GM19043 (cell line): ENCODE measurements at regions not wholly inside any gene's neighbourhood (a gene's known extent, or its start where the extent isn't known, plus 50 kb on each side); places are given as distances from the start of the nearest gene placed in this dataset.
"Not testable (repeated sequence)": the region's sequence is repeated elsewhere in the genome, so short reads cannot be mapped to it uniquely, and the experiment has no call there.

ENCODE experiments used
- ATAC-seq: cut with Tn5 transposase; IDR thresholded peaks from one replicate; pipeline ENCODE4 v1.9.1; 2021; ENCODE audit warnings: low read depth; ENCODE audit not compliant: unreplicated experiment

- ATAC-seq, result no peak
Measured at GRCh38 chr7:115793958-115794702, 236.4 kb downstream of the TFEC start.

- ATAC-seq, result no peak
Measured at GRCh38 chr7:115789901-115790300, 240.7 kb downstream of the TFEC start.

DNA sequence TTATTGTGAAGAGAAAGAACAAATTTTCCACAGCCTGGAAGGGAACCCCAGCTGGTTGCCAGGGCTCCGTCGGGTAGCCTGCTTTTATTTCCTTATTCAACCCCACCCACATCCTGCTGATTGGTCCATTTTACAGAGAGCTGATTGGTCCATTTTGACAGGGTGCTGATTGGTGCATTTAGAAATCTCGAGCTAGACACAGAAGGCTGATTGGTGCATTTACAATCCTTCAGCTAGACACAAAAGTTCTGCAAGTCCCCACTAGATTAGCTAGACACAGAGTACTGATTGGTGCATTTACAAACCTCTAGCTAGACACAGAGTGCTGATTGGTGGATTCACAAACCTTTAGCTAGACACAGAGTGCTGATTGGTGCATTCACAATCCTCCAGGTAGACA is 241.1 kb downstream of the TFEC start:
- ATAC-seq, result not testable (repeated sequence)

- ATAC-seq, result no peak
Measured at GRCh38 chr7:115782696-115783490, 247.7 kb downstream of the TFEC start.

- ATAC-seq, result no peak
Measured at GRCh38 chr7:115779561-115779960, 251.0 kb downstream of the TFEC start.

DNA sequence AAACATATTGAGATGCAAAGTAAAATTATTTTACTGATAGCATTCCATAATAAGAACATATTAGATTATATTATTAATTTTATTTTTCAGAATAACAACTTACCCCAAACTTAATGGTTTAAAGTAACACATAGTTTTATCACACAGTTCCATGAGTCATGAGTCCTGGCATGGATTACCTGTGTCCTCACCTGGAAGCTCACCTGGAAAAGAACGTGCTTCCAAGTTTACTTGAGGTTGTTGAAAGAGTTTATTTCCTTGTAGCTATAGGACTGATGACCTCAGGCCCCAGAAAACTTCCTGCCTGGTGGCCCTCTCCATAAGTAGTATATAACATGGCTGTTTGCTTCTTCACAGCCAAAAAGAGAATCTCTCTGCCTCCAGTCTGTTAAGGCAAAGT is 254.6 kb downstream of the TFEC start:
- no peak for ATAC-seq

DNA sequence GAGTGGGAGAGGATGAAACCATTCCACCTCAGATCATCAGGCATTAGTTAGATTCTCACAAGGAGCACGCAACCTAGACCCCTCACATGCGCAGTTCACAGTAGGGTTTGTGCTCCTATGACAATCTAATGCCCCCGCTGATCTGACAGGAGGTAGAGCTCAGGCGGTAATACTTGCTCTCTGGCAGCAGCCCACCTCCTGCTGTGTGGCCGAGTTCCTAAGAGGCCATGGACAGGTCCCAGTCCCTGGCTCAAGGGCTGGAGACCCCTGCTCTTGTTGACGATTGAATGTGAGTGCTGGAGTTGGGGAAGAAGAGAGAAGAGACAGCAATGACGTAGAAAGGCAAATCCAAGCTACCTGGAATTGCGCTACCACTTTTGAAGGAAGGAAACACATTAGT is 267.2 kb downstream of the TFEC start:
- no peak for ATAC-seq

- no peak for ATAC-seq
Measured at GRCh38 chr7:115758025-115758424, 272.5 kb downstream of the TFEC start.

DNA sequence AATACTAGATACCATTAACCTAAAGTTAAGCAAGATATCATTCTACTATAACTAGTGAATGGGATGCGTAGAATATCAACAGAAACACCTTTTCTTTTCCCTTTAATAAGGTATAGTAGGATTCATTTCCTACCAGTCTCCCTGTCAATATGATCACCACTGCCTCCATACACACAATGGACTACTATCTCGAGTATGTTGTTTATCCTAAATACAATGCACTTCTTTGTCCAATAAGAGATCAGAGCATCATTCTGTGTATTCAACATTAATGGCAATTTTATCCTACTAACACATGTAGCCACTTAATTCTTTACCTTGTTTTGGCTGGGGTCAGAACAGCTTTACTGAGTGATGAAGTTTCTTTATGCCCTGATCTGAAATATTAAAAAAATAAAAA is 276.3 kb downstream of the TFEC start:
- no peak for ATAC-seq

DNA sequence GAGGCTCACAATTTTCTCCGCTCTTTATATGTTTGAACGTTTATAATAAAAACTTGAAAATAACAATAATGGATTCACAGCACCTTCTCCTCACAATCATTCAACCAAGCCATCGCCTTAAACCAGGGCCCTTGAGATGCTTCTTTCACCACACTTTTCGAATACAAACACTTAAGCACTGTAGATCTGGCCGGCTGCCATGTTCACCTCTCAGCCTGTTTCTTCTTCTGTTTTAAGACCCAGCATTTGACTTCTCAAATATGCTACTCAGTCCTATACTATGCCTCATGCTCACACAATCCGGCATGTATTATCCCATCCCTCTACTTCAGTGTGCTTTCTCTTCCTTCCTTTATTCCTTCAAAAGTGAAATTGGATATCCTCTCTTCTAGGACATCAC is 280.6 kb downstream of the TFEC start:
- ATAC-seq, result no peak

DNA sequence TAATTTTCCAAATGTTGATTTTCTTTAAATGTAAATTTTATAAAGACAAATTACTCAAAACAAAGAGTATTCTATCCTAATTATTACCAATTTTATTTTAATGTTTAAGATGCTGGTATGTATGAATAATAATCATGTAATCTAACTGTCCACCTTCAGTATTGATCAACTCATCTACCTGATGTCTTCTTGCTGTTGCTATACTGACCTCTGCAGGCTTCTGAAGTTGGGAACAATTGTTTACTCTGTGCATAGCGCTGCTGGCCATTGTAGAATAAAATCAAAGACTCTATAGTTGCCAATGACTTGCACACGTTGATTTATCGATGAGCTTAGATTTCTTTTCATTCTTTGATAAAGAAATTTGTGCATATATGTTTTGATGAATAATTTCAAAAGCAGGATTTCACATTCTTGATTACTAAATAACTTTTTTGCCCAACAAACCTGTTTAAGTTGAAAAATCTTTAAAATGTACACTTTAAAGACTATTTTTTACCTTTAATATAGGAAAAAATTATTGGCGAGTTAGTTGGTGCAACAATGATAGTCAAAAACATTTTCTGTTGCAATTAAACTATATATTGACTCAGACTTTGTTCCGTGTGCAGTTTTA is 282.3 kb downstream of the TFEC start:
- ATAC-seq, result no peak

DNA sequence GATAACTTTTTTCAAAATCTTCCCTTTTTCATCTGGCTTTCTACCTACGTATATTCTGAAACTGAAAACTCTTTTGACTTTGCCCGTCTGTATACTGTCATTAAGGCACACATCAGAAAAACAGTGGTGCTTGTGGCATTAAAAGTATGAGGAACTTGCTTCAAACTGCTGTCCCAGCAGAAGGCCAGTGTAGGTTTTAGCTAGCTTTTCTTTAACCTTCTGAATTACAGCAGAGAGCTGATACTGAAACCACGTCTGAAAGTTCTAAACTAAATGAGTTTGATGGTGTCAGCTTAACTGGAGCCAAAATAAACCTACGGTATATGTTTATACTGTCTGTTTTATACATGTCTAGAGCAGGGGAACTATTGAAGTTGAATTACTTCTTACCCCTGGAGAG is 283.4 kb downstream of the TFEC start:
- no peak for ATAC-seq

DNA sequence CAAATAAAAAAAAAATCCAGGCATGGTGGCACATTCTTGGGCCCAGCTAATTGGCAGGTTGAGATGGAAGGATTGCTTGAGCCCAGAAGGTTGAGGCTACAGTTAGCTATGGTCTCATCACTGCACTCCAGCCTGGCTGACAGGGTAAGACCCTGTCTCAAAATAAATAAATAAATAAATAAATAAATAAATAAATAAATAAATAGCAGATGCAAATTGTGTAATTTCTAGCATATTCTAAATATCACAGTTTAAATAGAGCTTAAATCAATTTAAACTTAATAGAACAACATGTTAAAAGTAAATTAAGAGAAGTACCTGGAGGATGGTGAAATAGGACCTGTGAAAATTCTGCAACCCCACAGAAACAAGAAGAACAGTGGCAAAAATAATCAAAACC is 290.5 kb downstream of the TFEC start:
- no peak for ATAC-seq

DNA sequence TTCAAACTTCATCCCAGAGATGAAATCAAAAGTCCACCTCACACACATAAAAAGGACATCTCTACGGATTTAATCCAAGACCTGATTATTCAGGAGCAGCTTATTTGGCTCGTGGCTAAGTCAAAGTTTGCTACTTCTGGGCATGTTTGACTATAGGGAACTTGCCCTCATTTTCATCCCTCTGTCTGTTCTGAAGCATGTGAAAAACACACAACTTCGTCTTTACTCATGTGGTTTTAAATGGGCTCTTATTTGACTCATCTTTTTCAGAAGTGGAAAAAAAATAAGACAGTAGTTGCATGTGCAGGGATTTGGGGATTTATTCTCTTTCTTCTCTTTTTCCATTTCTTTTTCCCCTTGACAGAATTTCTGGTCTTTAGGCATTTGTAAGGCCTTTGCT is 295.9 kb downstream of the TFEC start:
- ATAC-seq, result no peak

- no peak for ATAC-seq
Measured at GRCh38 chr7:115731796-115732471, 298.6 kb downstream of the TFEC start.

DNA sequence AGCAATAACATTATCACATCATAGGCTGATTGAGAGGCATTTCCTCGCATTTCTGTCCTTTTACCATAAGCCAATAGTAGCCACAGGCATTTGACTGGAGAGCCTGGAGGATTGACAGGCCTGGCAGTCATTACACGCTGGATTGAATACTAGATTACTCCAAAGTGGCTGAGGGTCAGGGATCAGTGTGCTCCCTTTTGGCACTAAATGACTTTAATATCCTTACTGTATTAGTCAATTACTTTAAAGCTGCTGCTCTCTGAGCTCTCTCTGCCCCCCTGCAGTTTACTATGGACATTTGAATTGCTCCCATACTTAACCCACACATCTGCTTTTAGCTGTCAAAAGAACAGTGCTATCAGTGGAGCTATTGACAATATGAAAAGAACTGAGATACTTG is 302.0 kb downstream of the TFEC start:
- ATAC-seq, result no peak

- ATAC-seq, result no peak
Measured at GRCh38 chr7:115724400-115725056, 306.0 kb downstream of the TFEC start.

- no peak for ATAC-seq
Measured at GRCh38 chr7:115722302-115722977, 308.1 kb downstream of the TFEC start.

- no peak for ATAC-seq
Measured at GRCh38 chr7:115721293-115722217, 309.0 kb downstream of the TFEC start.
